ENCODE measurements at regions not wholly inside any gene's neighbourhood (a gene's known extent, or its start where the extent isn't known, plus 50 kb on each side); places are given as distances from the start of the nearest gene placed in this dataset.
"Not testable (repeated sequence)": the region's sequence is repeated elsewhere in the genome, so short reads cannot be mapped to it uniquely, and the experiment has no call there.

GRCh38 chr2:105529258-105529657, 130.4 kb upstream of the FHL2 start:
- DNase-seq: not testable (repeated sequence)

- DNase-seq: no peak
These were observed 127.4 kb upstream of the FHL2 start for GRCh38 chr2:105526000-105526925.

- DNase-seq: no peak
These were observed 126.3 kb upstream of the FHL2 start for GRCh38 chr2:105525201-105525600.

GRCh38 chr2:105522645-105523044, 123.8 kb upstream of the FHL2 start:
- DNase-seq: no peak

- DNase-seq: no peak
These were observed 122.8 kb upstream of the FHL2 start for GRCh38 chr2:105521616-105522015.

- no peak for DNase-seq
These were observed 122.3 kb upstream of the FHL2 start for GRCh38 chr2:105521176-105521575.

GRCh38 chr2:105519516-105519915, 120.7 kb upstream of the FHL2 start:
- no peak for DNase-seq

GRCh38 chr2:105518897-105519296, 120.0 kb upstream of the FHL2 start:
- no peak for DNase-seq

- DNase-seq: no peak
These were observed 119.2 kb upstream of the FHL2 start for GRCh38 chr2:105517814-105518705.

- DNase-seq: no peak
These were observed 116.9 kb upstream of the FHL2 start for GRCh38 chr2:105515581-105516415.

GRCh38 chr2:105514576-105514975, 115.7 kb upstream of the FHL2 start:
- DNase-seq: no peak

GRCh38 chr2:105510761-105511528, 112.1 kb upstream of the FHL2 start:
- no peak for DNase-seq

- DNase-seq: no peak
These were observed 110.6 kb upstream of the FHL2 start for GRCh38 chr2:105509269-105510086.

- not testable (repeated sequence) for DNase-seq
These were observed 108.0 kb upstream of the FHL2 start for GRCh38 chr2:105506860-105507259.

- DNase-seq: no peak
These were observed 105.6 kb upstream of the FHL2 start for GRCh38 chr2:105504459-105504858.

GRCh38 chr2:105502625-105503334, 103.9 kb upstream of the FHL2 start:
- DNase-seq: no peak

GRCh38 chr2:105498281-105498846, 99.5 kb upstream of the FHL2 start:
- no peak for DNase-seq

- no peak for DNase-seq
These were observed 98.2 kb upstream of the FHL2 start for GRCh38 chr2:105497094-105497493.

GRCh38 chr2:105496271-105496670, 97.4 kb upstream of the FHL2 start:
- no peak for DNase-seq

Measured in right kidney (tissue), 1 donor.